Osteocyte (in vitro differentiated cells): ENCODE measurements at regions not wholly inside any gene's neighbourhood (a gene's known extent, or its start where the extent isn't known, plus 50 kb on each side); places are given as distances from the start of the nearest gene placed in this dataset.

ENCODE experiments used
- DNase-seq: peaks from one replicate; pipeline ENCODE4 v3.0.0; 2021; ENCODE audit warnings: mixed read lengths; ENCODE audit not compliant: unreplicated experiment; ENCODE audit errors: extremely low spot score
- H3K27ac Mint-ChIP-seq: one replicate; pipeline ENCODE4 v1.8.0; 2021; ENCODE audit warnings: mild to moderate bottlenecking, mixed read lengths; ENCODE audit not compliant: unreplicated experiment
- H3K27me3 Mint-ChIP-seq: one replicate; pipeline ENCODE4 v1.8.0; 2021; ENCODE audit warnings: mixed read lengths; ENCODE audit not compliant: unreplicated experiment
- H3K36me3 Mint-ChIP-seq: one replicate; pipeline ENCODE4 v1.8.0; 2021; ENCODE audit warnings: mixed read lengths; ENCODE audit not compliant: unreplicated experiment
- H3K4me1 Mint-ChIP-seq: one replicate; pipeline ENCODE4 v1.8.0; 2021; ENCODE audit warnings: mixed read lengths; ENCODE audit not compliant: unreplicated experiment
- H3K4me3 Mint-ChIP-seq: one replicate; pipeline ENCODE4 v1.8.0; 2021; ENCODE audit warnings: mild to moderate bottlenecking, moderate library complexity, mixed read lengths; ENCODE audit not compliant: unreplicated experiment
- H3K9me3 Mint-ChIP-seq: one replicate; pipeline ENCODE4 v1.8.0; 2021; ENCODE audit warnings: mixed read lengths; ENCODE audit not compliant: unreplicated experiment
- TF ChIP-seq, protein P1 (sequence below): fragments of 200-600 bp; sonication (generic); IDR thresholded peaks from 2 replicates; pipeline ENCODE4 v1.5.0; 2021; ENCODE audit warnings: antibody characterized with exemption, mild to moderate bottlenecking, moderate library complexity

- DNase-seq, result no peak
- no peak overlapping the region for H3K4me3 Mint-ChIP-seq
- TF ChIP-seq, protein P1, sequence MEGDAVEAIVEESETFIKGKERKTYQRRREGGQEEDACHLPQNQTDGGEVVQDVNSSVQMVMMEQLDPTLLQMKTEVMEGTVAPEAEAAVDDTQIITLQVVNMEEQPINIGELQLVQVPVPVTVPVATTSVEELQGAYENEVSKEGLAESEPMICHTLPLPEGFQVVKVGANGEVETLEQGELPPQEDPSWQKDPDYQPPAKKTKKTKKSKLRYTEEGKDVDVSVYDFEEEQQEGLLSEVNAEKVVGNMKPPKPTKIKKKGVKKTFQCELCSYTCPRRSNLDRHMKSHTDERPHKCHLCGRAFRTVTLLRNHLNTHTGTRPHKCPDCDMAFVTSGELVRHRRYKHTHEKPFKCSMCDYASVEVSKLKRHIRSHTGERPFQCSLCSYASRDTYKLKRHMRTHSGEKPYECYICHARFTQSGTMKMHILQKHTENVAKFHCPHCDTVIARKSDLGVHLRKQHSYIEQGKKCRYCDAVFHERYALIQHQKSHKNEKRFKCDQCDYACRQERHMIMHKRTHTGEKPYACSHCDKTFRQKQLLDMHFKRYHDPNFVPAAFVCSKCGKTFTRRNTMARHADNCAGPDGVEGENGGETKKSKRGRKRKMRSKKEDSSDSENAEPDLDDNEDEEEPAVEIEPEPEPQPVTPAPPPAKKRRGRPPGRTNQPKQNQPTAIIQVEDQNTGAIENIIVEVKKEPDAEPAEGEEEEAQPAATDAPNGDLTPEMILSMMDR, result no peak
- peaks cover 4% of the 10 kb centered on the region for H3K4me1 Mint-ChIP-seq
- peaks cover 8% of the 10 kb centered on the region for H3K27me3 Mint-ChIP-seq
- H3K27ac Mint-ChIP-seq, result no peak overlapping the region
- peaks cover 6% of the 10 kb centered on the region for H3K9me3 Mint-ChIP-seq
- H3K36me3 Mint-ChIP-seq, result peaks cover 3% of the 10 kb centered on the region
Measured at GRCh38 chr2:171608168-171608567, 79.1 kb upstream of the DYNC1I2 start.

DNA sequence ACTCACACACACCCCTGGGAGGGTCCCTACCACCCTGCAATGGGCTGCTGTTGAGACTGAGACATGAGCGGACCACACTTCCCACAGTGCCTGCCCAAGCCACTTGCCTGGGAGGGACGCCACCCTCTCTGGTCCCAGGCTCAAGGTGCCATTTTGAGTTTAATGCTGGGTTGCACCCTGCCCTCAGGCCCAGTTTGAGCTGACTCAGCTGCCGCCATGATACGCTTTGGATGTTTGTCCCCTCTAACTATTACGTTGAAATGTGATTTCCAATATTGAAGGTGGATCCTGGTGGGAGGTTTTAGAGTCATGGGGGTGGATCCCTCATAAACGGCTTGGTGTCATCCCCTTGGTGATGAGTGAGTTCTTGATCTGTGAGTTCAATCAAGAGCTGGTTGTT lies 76.4 kb upstream of the DYNC1I2 start:
- Mint-ChIP-seq H3K27me3 (peaks cover under 1% of the 10 kb centered on the region), H3K36me3 (peaks cover 3% of the 10 kb centered on the region), H3K27ac (no peak overlapping the region), H3K4me1 (peaks cover 16% of the 10 kb centered on the region), H3K4me3 (no peak overlapping the region), H3K9me3 (peaks cover 6% of the 10 kb centered on the region)
- DNase-seq, result no peak
- TF ChIP-seq, protein P1, result no peak

- peaks cover 3% of the 10 kb centered on the region for H3K36me3 Mint-ChIP-seq
Measured at GRCh38 chr2:171615069-171615468, 72.2 kb upstream of the DYNC1I2 start.

GRCh38 chr2:171617981-171618380 lies 69.3 kb upstream of the DYNC1I2 start:
- Mint-ChIP-seq H3K36me3 (no peaks in the 10 kb centered on the region), H3K27me3 (peaks cover 9% of the 10 kb centered on the region), H3K9me3 (peaks cover under 1% of the 10 kb centered on the region), H3K27ac (no peak overlapping the region), H3K4me1 (peaks cover 13% of the 10 kb centered on the region), H3K4me3 (no peak overlapping the region)
- TF ChIP-seq, protein P1, result no peak
- no peak for DNase-seq

More at GRCh38 chr2:171615069-171615468, 72.2 kb upstream of the DYNC1I2 start:
- TF ChIP-seq, protein P1, result no peak
- Mint-ChIP-seq H3K27me3 (peaks cover 9% of the 10 kb centered on the region), H3K9me3 (peaks cover 6% of the 10 kb centered on the region), H3K27ac (peak overlapping the region; percentile 63), H3K4me3 (no peak overlapping the region), H3K4me1 (peaks cover 16% of the 10 kb centered on the region)
- DNase-seq, result no peak

- Mint-ChIP-seq H3K36me3 (no peaks in the 10 kb centered on the region), H3K4me1 (peaks cover 12% of the 10 kb centered on the region), H3K9me3 (no peaks in the 10 kb centered on the region), H3K27ac (no peak overlapping the region), H3K4me3 (no peak overlapping the region), H3K27me3 (peaks cover 10% of the 10 kb centered on the region)
- no peak for DNase-seq
- TF ChIP-seq, protein P1, result no peak
Measured at GRCh38 chr2:171625006-171625405, 62.3 kb upstream of the DYNC1I2 start.
